ENCODE measurements at regions not wholly inside any gene's neighbourhood (a gene's known extent, or its start where the extent isn't known, plus 50 kb on each side); places are given as distances from the start of the nearest gene placed in this dataset.

GRCh38 chr14:30330033-30330432 is 228.9 kb upstream of the G2E3 start:
- TF ChIP-seq CTCF (IDR thresholded peaks at IDR 0.05; ENCODE audit: low read length), result no peak
- no peak for TF ChIP-seq EZH2 (optimal IDR thresholded peaks at IDR 0.05; ENCODE audit: low read depth, low read length)
- TF ChIP-seq EZH2phosphoT487 (IDR thresholded peaks at IDR 0.05; ENCODE audit: low read length), result no peak
